T1000 (cell line): ENCODE measurements at regions not wholly inside any gene's neighbourhood (a gene's known extent, or its start where the extent isn't known, plus 50 kb on each side); places are given as distances from the start of the nearest gene placed in this dataset.
A peak's percentile ranks its signal among the peaks of the same experiment; 100 is the strongest.

Source experiments
- DNase-seq: peaks from one replicate; lab custom pipeline; 2025; ENCODE audit warnings: mixed read lengths; lab: John Stamatoyannopoulos, UW

- no peak for DNase-seq
Observed at GRCh38 chr16:86865851-86866662, 287.7 kb downstream of the FOXL1 start.

DNA sequence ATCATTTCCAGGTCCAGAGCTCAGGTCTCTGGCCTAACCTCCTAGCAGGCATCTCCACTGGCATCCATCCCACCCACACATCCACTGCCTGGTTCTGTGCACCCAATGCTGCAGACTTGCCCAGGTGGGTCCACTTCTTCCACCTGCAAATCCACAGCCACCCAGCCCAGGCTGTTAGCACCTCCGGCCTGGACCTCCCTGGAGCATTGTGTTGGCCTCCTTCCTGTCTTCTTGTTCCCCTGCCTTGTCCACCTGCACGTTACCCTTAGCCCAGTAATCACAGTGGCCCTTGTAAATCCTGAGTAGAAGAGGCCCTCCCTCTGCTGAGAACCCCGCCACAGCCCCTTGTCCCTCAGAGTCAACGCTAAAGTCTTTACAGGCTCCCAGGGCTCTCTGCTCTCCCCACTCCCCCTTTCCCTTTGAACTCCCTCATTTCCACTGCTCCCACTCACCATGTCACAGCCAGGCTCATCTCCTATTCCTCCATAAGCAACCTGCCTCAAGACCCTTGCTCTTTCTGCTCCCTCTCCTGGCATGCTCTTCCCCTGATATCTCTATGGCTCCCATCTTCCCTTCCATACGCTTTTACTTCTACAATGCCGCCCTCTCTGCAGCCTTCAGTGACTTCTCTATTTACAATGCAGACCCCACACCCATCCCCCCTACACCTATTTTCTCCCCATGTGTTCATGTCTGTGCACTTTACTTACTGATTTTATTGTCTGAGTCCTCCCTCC is 288.8 kb downstream of the FOXL1 start:
- no peak for DNase-seq

DNA sequence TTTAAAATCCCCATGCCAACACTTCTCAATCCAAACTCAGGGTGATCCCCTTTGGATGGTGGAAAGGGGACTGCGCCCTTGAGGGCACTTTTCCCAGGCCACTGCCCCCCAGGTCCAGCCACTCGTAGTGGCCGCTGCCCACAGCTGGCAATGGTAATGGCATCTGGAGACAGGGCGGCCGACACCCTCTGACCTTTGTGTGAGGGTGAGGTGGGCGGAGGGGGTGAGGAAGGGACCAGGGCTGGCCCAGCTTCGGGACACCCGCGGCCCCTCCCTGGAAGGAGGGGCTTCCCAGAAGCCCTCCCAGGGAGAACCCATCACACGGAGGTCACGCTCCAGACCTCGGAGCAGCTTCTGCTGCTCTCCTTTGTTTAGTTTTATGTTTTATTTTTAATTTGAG is 289.7 kb downstream of the FOXL1 start:
- no peak for DNase-seq

GRCh38 chr16:86868786-86869185 is 290.4 kb downstream of the FOXL1 start:
- DNase-seq = no peak

GRCh38 chr16:86869288-86870022 is 291.1 kb downstream of the FOXL1 start:
- no peak for DNase-seq

DNA sequence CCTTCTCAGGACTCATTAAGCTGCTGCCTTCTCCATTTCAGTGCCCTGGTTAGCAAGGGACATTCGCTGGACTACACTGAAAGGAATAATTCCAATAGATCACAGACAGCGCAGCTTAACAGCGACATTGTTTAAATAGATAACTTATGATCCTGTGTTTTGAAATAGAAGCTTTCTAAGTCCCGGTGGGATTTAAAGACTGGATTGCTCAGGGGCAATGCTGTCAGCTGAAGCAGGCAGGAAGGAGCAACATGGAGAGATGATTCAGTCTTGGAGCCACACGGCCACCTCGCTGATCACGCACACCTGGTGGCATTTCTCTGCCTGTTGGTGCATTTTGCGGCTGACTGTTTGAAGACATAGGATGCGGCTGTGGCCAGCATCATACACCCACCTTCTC is 292.0 kb downstream of the FOXL1 start:
- DNase-seq = no peak

DNA sequence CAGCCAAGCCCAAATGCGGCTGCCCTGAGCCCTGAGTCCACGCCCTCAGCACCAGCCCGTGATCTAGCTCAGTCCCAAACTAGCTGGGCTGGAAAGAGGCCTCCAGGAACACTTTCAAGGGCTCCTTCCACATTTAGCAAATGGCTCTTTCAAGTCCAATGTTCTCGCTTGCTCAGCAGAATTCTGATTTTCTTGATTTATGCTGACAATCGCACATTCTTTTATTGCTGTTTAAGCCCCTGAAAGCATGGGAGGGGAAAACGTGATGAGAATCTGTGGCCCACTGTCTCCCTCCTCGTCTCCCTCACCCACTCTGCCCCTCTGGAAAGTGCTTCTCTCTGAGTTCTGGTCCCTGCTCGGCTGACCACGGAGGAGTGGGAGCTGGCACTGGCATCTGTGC is 293.8 kb downstream of the FOXL1 start:
- DNase-seq = no peak

DNA sequence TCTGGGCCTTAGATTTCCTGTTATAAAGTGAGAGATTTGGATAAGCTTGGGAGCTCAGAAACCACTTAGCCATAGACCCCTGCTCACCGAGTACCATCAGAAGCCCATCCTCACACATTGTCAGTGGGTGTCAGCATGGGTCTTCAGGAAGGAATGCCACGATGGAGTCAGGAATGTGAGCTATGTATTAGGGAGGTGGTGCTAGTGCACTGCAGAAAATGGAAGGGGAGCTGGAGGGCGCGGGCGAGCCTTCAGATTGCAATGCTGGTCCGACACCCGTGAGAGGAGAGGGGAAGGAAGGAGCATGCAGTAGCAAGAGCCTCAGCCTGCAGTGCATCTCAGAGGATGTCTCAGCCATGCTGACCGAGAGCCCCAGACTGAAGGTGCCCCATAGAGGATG is 294.5 kb downstream of the FOXL1 start:
- no peak for DNase-seq

DNA sequence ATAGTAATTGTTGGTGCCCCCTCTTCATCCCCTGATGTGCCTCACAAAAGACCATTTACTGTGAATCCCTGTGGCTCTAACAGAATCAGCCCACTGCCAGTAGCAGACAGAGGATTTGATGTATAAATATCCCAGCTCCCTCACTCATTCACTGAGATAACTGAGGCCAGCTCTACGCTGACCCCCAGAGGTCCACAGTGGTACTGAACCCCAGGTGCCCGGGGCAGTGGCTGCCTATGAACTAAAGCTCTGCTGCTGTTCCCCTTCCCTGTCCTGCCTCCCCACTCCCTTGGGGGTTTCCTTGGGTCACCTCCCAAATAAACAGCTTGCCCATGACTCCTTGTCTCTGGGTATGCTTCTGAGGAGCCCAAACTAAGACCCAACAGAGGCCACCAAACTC is 295.8 kb downstream of the FOXL1 start:
- no peak for DNase-seq

- no peak for DNase-seq
Observed at GRCh38 chr16:86876499-86876898, 298.1 kb downstream of the FOXL1 start.

- DNase-seq = no peak
Observed at GRCh38 chr16:86877108-86877507, 298.8 kb downstream of the FOXL1 start.

DNA sequence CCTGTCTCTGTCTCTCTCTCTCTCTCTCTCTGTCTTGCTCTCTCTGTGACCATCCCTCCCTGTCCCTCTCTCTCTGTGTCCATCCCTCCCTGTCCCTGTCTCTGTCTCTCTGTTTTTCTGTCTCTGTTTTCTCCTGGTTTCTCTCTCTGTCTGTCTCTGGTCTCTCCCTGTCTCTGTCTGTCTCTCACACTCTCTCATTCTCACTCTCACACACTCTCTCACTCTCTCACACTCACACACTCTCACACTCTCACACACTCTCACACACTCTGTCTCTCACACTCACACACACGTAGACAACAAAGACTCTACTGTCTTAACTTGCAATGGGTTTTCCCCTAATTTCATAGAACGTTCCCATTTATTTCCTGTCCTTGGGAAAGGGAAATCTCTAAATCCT is 299.5 kb downstream of the FOXL1 start:
- no peak for DNase-seq

DNA sequence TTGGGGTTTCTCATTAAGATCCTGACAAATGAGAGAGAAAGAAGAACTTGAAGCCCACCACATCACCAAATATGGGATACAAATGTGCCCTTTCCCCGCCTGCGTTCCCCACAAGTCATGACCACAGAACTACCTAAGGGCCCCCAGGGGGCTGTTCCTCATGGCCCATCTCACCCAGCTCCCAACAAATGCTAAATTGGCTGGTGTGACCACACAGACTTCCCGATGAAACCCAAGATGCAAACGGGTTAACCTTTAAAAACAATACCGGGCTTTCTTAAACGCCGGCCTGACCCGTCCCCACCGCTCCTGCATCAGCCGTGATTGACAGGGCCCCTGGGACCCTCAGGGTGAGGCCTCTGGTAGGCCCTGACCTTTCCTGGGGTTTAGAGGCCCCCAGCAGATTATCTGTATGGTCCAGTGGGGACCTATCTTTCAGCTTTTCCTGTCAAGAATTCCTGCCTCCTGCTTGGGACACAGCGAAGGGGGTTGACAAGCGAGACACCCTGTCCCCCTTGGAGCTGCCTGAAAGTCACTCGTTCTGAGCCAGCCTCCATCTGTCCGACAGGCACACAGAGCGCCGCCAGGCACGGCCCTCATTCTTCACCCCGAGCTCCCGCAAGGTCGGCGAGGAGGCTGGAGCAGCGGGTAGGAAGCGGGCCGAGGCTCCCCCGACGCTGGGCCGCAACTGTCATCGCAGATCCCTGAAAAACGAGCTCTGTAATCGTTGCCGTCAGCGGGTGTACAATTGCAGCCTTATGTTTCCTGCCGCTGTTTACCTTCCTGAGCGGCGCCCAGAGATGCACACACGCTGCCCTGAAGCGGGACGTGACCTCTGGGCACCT is 300.1 kb downstream of the FOXL1 start:
- no peak for DNase-seq

DNA sequence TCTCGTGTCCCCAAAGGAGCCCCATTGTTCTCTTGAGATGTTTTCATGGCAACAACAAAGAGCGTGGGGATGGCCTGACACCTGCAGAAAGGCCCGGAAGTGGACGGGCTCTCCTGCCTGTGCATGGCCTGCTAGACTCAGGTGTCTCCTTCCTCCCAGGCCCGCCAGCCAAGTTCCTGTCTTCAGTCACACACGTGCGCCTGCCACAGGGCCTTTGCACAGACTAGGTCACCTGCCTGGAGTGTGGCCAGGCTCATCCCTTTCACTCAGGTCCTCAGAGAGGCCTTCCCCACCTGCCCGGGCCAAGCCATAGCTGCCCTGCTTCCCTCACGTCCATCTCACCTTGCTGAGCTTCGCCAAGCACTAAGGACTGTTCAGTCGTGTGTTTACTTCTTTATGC is 300.9 kb downstream of the FOXL1 start:
- DNase-seq = no peak

- DNase-seq = no peak
Observed at GRCh38 chr16:86880316-86881117, 302.2 kb downstream of the FOXL1 start.

- no peak for DNase-seq
Observed at GRCh38 chr16:86881118-86881510, 302.8 kb downstream of the FOXL1 start.

DNA sequence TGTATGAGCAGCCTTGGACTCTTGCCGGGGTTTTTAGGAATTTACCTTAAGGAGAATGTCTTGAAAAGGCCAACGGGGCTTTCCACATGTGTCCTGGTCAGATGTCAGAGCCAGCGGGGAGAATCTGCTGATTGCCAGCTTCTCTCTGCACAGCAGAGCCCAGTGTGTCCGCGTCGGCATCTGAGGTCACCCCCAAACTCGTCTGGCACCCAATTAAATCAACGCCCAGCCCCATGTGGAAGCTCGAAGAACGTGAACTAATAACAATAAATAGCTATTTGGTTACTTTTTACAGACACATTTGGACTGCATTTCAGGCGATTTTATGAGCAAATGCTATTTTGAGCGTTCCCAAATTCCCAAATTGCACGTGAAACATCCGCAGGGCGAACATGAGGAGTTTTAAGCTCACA is 303.5 kb downstream of the FOXL1 start:
- no peak for DNase-seq

DNA sequence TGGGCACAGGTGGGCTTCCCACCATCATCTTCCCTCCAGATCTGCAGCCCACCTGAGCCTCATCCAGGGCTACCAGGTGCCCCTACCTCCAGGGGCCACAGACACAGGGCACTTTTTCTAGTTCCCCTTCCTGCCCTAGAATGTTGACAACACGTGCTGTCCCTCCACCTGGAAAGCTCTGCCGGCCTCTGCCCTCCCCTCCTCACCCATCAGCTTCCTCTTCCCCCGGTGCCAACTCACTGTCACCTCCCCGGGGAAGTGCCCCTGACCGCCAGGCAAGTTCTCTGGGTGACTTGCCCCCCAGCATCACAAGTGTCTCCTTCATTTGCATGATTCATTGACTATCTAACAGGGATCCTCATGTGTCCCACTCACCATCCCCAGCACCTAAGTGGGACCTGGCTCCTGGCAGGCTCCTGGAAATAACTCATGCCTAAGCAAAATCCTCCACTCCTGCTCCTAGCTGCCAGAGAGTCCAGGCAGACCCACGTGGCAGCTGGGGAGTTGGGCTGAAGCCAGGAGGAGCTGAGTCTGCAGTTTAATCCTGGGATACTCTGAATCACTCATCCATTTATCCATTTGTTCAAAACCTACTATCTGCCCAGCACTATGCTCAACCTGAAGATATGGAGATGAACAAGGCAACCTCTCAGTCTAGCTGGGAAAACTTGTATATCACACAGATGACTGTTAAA is 304.4 kb downstream of the FOXL1 start:
- DNase-seq = peak; percentile 30

DNA sequence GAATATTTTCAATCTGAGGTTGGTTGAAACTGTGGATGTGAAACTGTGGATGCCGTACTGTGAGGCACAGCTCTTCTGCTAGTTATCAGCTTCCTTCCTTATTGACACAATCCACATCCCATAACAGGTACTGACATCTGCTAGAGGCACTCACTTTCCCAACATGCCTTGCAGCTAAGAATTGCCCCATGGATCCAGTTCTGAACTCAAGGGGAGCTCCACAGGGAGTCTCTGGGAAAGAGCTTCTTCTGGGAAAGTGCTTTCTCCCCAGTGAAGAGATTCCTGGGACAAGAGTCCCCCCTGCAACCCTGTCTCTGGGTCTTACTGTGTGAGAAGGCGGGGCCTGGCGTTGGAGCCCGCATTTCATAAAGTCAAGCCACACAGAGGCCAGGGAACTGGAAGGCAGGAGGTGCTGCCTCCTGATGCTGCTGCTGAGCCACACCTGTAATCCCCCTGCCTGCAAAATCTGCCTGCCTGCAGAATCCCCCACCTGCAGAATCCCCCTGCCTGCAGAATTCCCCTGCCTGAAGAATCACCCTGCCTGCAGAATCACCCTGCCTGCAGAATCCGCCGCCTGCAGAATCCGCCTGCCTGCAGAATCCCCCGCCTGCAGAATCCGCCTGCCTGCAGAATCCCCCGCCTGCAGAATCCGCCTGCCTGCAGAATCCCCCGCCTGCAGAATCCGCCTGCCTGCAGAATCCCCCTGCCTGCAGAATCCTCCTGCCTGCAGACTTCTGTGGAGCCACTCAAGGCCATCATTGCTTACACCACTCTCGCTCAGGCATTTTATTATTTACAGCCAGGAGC is 305.4 kb downstream of the FOXL1 start:
- no peak for DNase-seq

- peak; percentile 61 for DNase-seq
Observed at GRCh38 chr16:86884390-86884650, 306.0 kb downstream of the FOXL1 start.
